LoVo (cell line): ENCODE measurements at regions not wholly inside any gene's neighbourhood (a gene's known extent, or its start where the extent isn't known, plus 50 kb on each side); places are given as distances from the start of the nearest gene placed in this dataset.
"Not testable (repeated sequence)": the region's sequence is repeated elsewhere in the genome, so short reads cannot be mapped to it uniquely, and the experiment has no call there.

Experiments used
- DNase-seq: peaks from one replicate; pipeline ENCODE4 v3.0.0-alpha.2; 2016; ENCODE audit warnings: low spot score

- DNase-seq, result no peak
Measured at GRCh38 chr10:119996944-119997343, 104.4 kb downstream of the SEC23IP start.

- DNase-seq, result no peak
Measured at GRCh38 chr10:119997429-119997828, 104.9 kb downstream of the SEC23IP start.

DNA sequence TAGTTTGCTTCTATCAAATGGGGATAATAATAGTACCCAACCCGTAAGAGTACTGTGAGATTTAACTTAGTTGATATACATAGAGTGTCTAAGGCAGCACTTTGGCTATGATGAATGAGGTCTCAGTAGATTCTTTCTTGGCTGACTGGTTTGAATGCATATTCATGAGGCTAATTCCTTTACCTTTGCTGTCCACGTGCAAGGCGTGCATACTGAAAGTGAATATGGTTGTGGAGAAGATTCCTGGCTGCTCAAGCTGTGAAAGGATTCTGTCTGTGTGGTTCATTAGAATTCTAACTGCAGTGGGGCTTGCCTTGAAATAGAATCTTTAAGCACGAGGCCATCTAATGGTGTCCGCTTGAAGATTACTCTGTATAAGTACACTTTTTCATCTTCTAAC is 110.3 kb downstream of the SEC23IP start:
- DNase-seq, result no peak

GRCh38 chr10:120005207-120006201 is 113.0 kb downstream of the SEC23IP start:
- no peak for DNase-seq

DNA sequence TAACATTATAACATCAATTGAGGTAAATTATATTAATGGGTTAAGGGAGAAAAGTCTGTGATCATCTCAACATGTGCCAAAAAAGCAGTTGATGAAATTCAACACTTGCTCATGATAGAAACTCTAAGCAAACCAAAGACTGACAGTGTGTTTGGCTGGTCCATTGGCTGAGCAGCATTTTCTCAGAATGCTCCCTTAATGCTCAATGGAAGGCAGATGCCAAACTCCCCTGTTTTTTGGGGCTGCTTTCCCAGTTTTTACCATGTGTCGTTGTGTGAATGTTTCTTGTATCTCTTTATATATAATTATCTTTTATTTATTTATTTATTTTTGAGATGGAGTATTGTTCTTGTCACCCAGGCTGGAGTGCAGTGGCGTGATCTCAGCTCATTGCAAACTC is 114.7 kb downstream of the SEC23IP start:
- no peak for DNase-seq

- DNase-seq, result no peak
Measured at GRCh38 chr10:120011359-120012130, 119.0 kb downstream of the SEC23IP start.

- DNase-seq, result no peak
Measured at GRCh38 chr10:120012131-120012400, 119.5 kb downstream of the SEC23IP start.

DNA sequence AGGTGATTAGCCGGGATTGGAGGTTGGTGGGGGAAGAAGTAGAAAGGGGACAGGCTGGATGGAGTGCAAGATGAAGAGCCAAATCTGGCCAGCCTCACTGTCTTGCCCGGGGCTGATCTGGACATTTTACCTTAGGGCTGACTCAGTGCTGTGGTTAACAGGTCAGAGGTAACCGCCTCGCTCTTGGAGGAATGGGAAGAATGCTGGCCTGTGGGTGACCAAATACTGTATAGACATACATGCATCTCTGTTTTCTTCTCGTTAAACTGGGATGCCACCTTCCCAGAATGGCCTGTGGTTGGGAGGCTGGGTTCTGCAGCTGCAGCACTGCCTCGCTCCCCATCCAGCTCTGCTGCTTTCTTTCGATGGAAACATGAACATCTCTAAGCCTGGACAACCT is 120.0 kb downstream of the SEC23IP start:
- peak; percentile 34 for DNase-seq

DNA sequence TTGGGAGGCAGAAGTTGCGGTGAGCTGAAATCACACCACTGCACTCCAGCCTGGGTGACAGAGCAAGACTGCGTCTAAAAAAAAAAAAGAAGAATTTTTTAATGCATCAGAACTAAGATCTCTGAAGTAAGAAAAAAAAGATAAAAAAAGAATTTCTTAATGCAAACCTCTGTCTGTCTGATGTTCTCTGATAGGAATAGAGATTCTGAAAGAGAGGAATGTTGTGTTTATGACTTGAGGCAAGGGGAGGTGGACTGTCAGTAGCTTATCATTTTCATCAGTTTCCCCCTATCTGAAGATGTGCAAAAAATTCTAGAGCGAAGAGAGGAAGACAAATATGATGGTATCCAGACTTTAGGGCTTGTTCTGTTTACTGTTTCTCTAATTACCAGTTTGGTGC is 121.5 kb downstream of the SEC23IP start:
- DNase-seq, result no peak

DNA sequence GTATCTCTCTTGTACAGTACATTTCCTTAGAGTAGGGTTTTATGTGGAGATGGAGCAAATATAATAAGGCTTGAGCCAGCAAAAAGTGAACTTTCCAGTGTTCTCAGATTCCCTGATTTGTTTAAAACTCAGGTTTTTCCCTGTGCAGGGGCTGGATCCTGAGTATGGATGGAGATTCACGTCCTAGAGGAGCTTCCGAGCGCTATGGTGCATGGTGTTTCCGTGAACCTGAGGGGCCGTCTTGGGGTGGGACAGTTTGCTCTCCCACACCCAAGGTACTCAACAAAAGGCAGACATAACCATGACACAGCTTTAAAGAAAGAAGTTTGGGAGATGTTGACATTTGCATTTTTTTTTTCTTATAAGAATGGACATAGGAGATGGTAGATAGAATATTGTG is 122.5 kb downstream of the SEC23IP start:
- no peak for DNase-seq

GRCh38 chr10:120016906-120017305 is 124.4 kb downstream of the SEC23IP start:
- no peak for DNase-seq

GRCh38 chr10:120017733-120018417 is 125.3 kb downstream of the SEC23IP start:
- no peak for DNase-seq

DNA sequence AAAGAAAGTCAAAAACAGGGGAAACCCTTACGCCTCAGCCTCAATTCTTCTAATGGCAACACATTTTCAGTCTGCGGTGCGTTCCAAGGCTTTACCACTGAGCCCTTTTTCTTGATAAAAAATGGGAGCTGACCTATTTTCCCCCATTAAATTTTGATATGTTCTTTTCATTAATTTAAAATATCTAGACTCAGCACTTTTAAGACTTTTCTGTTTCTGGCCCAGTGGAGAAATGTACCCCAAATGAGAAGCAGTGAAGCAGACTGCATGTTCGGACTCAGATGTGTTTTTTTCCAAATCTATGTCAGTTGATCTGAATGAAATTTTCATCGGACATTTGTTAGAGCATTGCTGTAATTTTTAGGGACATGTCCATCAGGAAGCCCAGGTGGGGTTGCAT is 126.2 kb downstream of the SEC23IP start:
- no peak for DNase-seq

DNA sequence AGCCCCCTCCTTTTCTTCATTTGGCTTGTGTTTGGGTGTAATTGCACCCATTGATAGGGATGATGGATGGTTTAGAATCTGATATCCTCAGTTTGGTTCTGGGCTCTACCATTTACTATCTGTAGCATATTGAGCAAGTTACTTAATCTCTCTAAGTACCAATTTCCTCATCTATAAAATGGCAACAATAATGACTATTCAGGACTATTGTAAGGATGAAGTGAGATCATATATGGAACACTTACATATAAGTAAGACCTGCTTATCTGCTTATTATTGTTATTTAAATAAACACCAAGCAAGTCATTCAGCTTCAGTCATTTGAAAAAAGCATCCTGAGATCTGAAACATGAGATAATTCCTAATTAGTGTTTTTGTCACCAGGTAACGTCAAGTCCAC is 127.0 kb downstream of the SEC23IP start:
- DNase-seq, result no peak

DNA sequence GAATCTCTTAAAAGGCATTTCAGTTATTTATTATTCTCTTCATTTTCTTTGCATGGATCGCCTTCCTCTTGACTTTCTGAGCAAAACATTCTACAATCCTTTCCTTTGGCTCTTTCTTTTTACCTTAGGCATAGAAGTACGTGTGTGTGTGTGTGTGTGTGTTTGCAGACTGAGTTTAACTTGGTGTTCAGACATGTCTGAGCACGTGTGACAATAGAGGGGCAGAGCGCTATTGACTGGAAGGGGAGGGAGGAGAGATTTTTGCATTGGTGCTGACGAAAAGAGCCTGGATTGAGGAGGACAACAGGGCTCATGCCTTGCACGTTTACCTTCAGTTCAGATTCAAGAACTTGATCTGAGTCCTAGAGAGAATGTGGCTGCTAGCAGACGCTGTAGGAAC is 129.8 kb downstream of the SEC23IP start:
- DNase-seq, result no peak

DNA sequence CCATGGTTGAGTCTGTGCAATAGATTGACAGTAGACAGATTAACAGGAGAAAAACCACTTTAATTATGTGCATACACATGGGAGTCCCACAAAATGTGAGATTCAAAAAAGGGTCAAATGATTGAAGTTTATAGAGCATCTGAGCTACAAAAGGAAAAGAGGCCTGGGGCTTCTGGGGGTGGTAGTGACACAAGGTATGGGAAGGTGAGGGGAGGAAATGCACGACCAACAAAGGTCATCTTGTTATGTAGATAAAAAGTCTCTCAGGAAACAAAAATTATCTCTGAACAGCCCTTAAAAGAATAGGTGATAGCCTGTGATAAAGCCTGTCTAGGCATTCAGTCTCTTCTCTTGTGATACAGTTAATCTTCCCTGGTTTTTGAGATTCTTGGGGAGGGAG is 141.7 kb downstream of the SEC23IP start:
- DNase-seq, result no peak

DNA sequence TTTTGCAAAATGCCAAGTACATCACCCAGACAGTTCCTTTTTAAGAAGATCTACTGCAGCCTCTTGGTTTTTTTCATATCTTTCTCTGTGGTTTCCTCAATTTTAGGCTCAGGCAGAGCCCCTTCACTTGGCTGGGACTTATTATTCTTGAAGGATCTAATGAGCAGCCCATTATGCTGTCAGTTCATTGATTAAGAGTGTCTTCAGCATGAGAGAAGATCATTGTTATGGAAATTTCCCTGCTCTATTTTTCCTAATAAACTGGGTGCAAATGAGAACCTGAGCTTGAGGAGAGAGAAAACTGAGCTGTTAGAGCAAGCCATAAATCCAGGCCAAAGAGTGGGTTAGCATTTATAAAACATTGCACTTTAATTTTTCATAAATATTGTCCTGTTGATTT is 146.5 kb downstream of the SEC23IP start:
- DNase-seq, result no peak

- DNase-seq, result no peak
Measured at GRCh38 chr10:120039826-120040225, 147.3 kb downstream of the SEC23IP start.

DNA sequence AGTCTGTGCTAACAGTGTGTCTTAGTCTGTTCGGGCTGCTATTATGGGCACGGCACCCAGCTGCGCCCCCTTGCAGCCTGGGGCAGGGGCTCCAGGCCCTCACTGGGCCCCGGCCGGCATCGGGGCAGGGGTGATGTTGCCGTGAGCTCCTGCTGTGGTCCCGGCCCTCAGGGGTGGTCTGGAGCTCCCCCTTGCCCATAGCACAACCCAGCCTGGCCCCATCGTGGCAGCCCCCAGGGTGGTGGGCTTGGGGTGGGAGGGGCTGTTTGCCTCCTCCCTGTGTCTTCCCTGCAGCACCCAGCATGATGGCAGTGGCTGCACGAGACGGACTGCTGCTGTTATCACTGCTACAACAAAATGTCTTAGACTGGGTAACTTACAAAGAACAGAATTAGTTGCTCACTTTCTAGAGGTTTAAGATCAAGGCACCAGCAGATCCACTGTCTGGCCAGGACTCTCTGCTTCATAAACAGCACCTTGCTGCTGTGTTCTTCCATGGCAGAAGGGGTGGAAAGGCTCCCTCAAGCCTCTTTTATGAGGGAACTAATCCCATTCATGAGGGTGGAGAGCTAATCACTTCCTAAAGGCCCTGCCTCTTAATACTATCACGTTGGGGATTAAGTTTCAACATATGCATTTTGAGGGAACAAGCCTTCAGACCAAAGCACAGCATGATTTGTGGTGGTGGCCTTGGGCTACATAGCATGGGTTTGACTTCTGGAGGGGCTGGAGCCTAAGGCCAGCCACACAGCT is 149.5 kb downstream of the SEC23IP start:
- no peak for DNase-seq

DNA sequence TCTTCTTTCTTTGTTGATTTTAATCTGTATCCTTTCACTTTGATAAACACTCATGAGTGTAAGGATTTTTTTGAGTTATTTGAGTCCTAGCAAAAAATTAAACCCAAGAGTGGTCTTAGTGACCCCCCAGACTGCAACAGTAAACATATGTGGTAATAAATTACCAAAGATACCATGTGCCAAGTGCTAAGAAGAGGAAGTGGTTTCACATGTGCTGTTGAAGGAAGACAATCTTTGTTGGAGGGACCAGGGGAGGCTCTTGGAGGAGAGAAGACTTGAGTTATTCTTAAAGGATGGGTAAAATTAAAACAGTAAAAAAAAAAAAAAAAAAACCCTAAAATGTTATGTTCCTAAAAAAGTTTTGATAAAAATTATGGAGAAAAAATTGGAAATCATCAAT is 150.2 kb downstream of the SEC23IP start:
- no peak for DNase-seq

GRCh38 chr10:120047373-120047772 is 154.8 kb downstream of the SEC23IP start:
- DNase-seq, result not testable (repeated sequence)

GRCh38 chr10:120047926-120048325 is 155.4 kb downstream of the SEC23IP start:
- DNase-seq, result no peak
